Caco-2 (cell line): ENCODE measurements at regions not wholly inside any gene's neighbourhood (a gene's known extent, or its start where the extent isn't known, plus 50 kb on each side); places are given as distances from the start of the nearest gene placed in this dataset.

Source experiments
- BruUV-seq: library from RNA; stranded (reverse); fragments of 400-500 nt; replicated peaks from 2 replicates; lab custom pipeline; 2021; lab: Mats Ljungman, UMichigan
- CTCF ChIA-PET: fragments of 300-600 bp; sonication (Branson Sonifier 250); formaldehyde crosslinking; loops from one replicate; lab custom pipeline; 2022; ENCODE audit warnings: antibody characterized with exemption; lab: Charles Lee
- POLR2A ChIA-PET: fragments of 300-600 bp; sonication (Branson Sonifier 250); formaldehyde crosslinking; loops from one replicate; lab custom pipeline; 2022; ENCODE audit warnings: antibody characterized with exemption; lab: Charles Lee
- DNase-seq, 2 experiments: peaks; one replicate each; pipeline versions ENCODE4 v3.0.0 to v3.0.0-alpha.2; 2020 to 2022
- H3K27me3 ChIP-seq: replicated peaks from 2 replicates; pipeline ENCODE4 v1.6.0; 2011; ENCODE audit warnings: low read length; ENCODE audit not compliant: control insufficient read depth, insufficient read depth
- H3K36me3 ChIP-seq: 2 replicates; pipeline ENCODE4 v1.5.1; 2011; ENCODE audit warnings: low read length; ENCODE audit not compliant: control insufficient read depth, insufficient read depth
- H3K4me1 ChIP-seq: fragments of 250-450 bp; sonication (Bioruptor Pico); 2 replicates; pipeline ENCODE4 v1.5.1; 2020; ENCODE audit warnings: mild to moderate bottlenecking
- H3K4me3 ChIP-seq: 2 replicates; pipeline ENCODE4 v1.5.1; 2011; ENCODE audit warnings: low read depth, mild to moderate bottlenecking, control low read depth, low read length
- H3K9me3 ChIP-seq: fragments of 250-450 bp; sonication (Bioruptor Pico); 2 replicates; pipeline ENCODE4 v1.5.1; 2020; ENCODE audit warnings: mild to moderate bottlenecking, moderate library complexity
- H3K27ac Mint-ChIP-seq: one replicate; pipeline ENCODE4 v1.8.0; 2022; ENCODE audit warnings: mixed read lengths; ENCODE audit not compliant: unreplicated experiment
- H3K27me3 Mint-ChIP-seq: one replicate; pipeline ENCODE4 v1.8.0; 2022; ENCODE audit warnings: mixed read lengths; ENCODE audit not compliant: insufficient read depth, unreplicated experiment
- H3K36me3 Mint-ChIP-seq: one replicate; pipeline ENCODE4 v1.8.0; 2022; ENCODE audit warnings: mild to moderate bottlenecking, mixed read lengths; ENCODE audit not compliant: insufficient read depth, unreplicated experiment
- H3K4me1 Mint-ChIP-seq: one replicate; pipeline ENCODE4 v1.8.0; 2022; ENCODE audit warnings: low read depth, mixed read lengths; ENCODE audit not compliant: unreplicated experiment
- H3K4me3 Mint-ChIP-seq: one replicate; pipeline ENCODE4 v1.8.0; 2022; ENCODE audit warnings: mild to moderate bottlenecking, moderate library complexity, mixed read lengths; ENCODE audit not compliant: unreplicated experiment
- H3K9me3 Mint-ChIP-seq: one replicate; pipeline ENCODE4 v1.8.0; 2022; ENCODE audit warnings: mixed read lengths; ENCODE audit not compliant: unreplicated experiment
- intact Hi-C: fragments of 100-400 bp; cut with micrococcal nuclease; formaldehyde crosslinking; loops from one replicate; pipeline ENCODE4 v1.10.0; 2022; ENCODE audit not compliant: unreplicated experiment
- TF ChIP-seq, protein P1 (sequence below), 2 experiments: fragments of 200-600 bp in 1 of 2; IDR thresholded peaks; 1 replicate in 1 of 2; 2 replicates in 1 of 2; pipeline versions ENCODE4 v1.5.1 to v1.8.0; 2011 to 2022; ENCODE audit warnings: antibody characterized with exemption in 1 of 2, control low read depth in 1 of 2, inconsistent platforms in 1 of 2, low read depth in 1 of 2, low read length in 1 of 2, mild to moderate bottlenecking in 1 of 2, moderate library complexity in 1 of 2; ENCODE audit not compliant: insufficient read depth in 1 of 2, severe bottlenecking in 1 of 2, unreplicated experiment in 1 of 2

- Mint-ChIP-seq H3K9me3 (no peaks in the 10 kb centered on the region), H3K4me1 (peaks cover 38% of the 10 kb centered on the region), H3K27me3 (no peaks in the 10 kb centered on the region), H3K27ac (no peak overlapping the region), H3K36me3 (peaks cover 5% of the 10 kb centered on the region), H3K4me3 (no peak overlapping the region)
- ChIA-PET CTCF (interaction anchor here (0.6 kb wide), 1 partner anchor 105 kb away, joined by 3 read pairs; no protein-coding TSS in a partner anchor), POLR2A (interaction anchor here (0.8 kb wide), 1 partner anchor 30 kb away, joined by 3 read pairs; no protein-coding TSS in a partner anchor)
- H3K9me3 ChIP-seq = no peaks in the 10 kb centered on the region
- no peaks in the 10 kb centered on the region for H3K27me3 ChIP-seq
- no peak for DNase-seq
- TF ChIP-seq, protein P1, sequence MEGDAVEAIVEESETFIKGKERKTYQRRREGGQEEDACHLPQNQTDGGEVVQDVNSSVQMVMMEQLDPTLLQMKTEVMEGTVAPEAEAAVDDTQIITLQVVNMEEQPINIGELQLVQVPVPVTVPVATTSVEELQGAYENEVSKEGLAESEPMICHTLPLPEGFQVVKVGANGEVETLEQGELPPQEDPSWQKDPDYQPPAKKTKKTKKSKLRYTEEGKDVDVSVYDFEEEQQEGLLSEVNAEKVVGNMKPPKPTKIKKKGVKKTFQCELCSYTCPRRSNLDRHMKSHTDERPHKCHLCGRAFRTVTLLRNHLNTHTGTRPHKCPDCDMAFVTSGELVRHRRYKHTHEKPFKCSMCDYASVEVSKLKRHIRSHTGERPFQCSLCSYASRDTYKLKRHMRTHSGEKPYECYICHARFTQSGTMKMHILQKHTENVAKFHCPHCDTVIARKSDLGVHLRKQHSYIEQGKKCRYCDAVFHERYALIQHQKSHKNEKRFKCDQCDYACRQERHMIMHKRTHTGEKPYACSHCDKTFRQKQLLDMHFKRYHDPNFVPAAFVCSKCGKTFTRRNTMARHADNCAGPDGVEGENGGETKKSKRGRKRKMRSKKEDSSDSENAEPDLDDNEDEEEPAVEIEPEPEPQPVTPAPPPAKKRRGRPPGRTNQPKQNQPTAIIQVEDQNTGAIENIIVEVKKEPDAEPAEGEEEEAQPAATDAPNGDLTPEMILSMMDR (IDR thresholded peaks at IDR 0.05; ENCODE audit: insufficient read depth in 1 of 2, low read depth in 1 of 2, low read length in 1 of 2, severe bottlenecking in 1 of 2, unreplicated experiment in 1 of 2) = no peak
- H3K36me3 ChIP-seq = no peaks in the 10 kb centered on the region
- no peak overlapping the region for H3K4me3 ChIP-seq
- H3K4me1 ChIP-seq = peaks cover 9% of the 10 kb centered on the region; the same call in 1 of the 2 replicates
- intact Hi-C loops = loop anchor here (2.0 kb wide), 1 partner anchor 56 kb away; no protein-coding TSS in a partner anchor
- no TSS peak for BruUV-seq
These were observed 237.5 kb upstream of the NEBL start for GRCh38 chr10:21134645-21135022.

DNA sequence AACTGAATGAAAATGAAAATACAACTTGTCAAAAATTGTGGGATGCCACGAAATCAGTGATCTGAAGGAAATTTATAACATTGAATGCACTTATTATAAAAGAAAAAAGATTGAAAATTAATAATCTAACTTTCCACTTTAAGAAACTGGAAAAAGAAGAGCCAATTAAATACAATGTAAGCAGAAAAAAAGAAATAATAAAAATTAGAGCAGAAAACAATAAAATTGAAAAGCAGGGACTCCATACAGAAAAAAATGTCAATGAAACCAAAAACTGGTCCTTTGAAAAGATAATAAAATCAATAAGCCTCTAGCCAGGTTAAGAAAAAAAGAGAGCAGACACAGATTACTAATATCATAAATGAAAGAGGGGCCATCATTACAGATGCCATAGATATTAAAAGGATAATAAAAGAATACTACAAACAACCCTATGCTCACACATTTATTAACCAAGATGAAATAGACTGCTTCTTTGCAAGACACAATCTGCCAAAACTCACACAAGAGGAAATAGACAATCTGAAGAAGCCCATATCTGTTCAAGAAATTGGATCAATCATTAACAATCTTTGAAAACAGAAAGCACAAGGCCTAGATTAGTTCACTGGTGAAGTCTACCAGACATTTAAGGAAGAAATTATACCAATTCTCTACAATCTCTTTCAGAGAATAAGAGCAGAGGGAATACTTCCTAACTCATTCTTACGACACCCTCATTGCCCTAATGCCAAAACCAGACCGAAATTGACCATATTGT is 233.8 kb upstream of the NEBL start:
- intact Hi-C loops = no loop called here
- Mint-ChIP-seq H3K27ac (no peak overlapping the region), H3K9me3 (peaks cover 15% of the 10 kb centered on the region), H3K4me3 (no peak overlapping the region), H3K4me1 (peaks cover 32% of the 10 kb centered on the region), H3K36me3 (no peaks in the 10 kb centered on the region), H3K27me3 (no peaks in the 10 kb centered on the region)
- Histone ChIP-seq H3K4me3 (no peak overlapping the region), H3K4me1 (peaks cover 9% of the 10 kb centered on the region; the same call in 1 of the 2 replicates), H3K36me3 (no peaks in the 10 kb centered on the region), H3K9me3 (no peaks in the 10 kb centered on the region), H3K27me3 (no peaks in the 10 kb centered on the region)
- no TSS peak for BruUV-seq
- CTCF ChIA-PET = no interaction called here
- no peak for DNase-seq
- TF ChIP-seq, protein P1 (IDR thresholded peaks at IDR 0.05; ENCODE audit: insufficient read depth in 1 of 2, low read depth in 1 of 2, low read length in 1 of 2, severe bottlenecking in 1 of 2, unreplicated experiment in 1 of 2) = no peak
- POLR2A ChIA-PET = no interaction called here

DNA sequence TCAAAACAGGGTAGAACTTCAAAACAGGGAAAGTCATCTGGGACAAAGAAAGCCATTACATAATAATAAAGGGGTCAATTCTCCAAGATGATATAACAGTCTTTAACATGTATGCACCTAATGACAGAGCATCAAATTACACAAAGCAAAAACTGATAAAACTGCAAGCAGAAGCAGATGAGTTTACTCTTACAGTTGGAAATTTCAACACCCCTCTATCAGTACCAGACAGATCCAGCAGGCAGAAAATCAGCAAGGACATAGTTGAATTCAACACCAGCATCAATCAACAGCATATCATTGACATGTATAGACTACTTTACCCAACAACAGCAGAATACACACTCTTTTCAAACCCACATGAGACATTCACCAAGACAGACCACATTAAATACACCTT is 233.0 kb upstream of the NEBL start:
- H3K27me3 Mint-ChIP-seq = no peaks in the 10 kb centered on the region
- no TSS peak for BruUV-seq
- H3K9me3 Mint-ChIP-seq = peaks cover 15% of the 10 kb centered on the region
- ChIA-PET POLR2A (no interaction called here), CTCF (no interaction called here)
- TF ChIP-seq, protein P1 (IDR thresholded peaks at IDR 0.05; ENCODE audit: insufficient read depth in 1 of 2, low read depth in 1 of 2, low read length in 1 of 2, severe bottlenecking in 1 of 2, unreplicated experiment in 1 of 2) = no peak
- no peak overlapping the region for H3K27ac Mint-ChIP-seq
- peaks cover 27% of the 10 kb centered on the region for H3K4me1 Mint-ChIP-seq
- H3K36me3 ChIP-seq = no peaks in the 10 kb centered on the region
- DNase-seq = no peak
- H3K36me3 Mint-ChIP-seq = no peaks in the 10 kb centered on the region
- peaks cover 9% of the 10 kb centered on the region; the same call in 1 of the 2 replicates for H3K4me1 ChIP-seq
- no peak overlapping the region for H3K4me3 Mint-ChIP-seq
- intact Hi-C loops = no loop called here
- no peaks in the 10 kb centered on the region for H3K9me3 ChIP-seq
- H3K4me3 ChIP-seq = no peak overlapping the region
- H3K27me3 ChIP-seq = no peaks in the 10 kb centered on the region
